Inflammatory macrophage (primary cell): ENCODE measurements at regions not wholly inside any gene's neighbourhood (a gene's known extent, or its start where the extent isn't known, plus 50 kb on each side); places are given as distances from the start of the nearest gene placed in this dataset.

Source experiments
- DNase-seq, 2 donors: peaks; one replicate each; pipeline ENCODE4 v3.0.0-alpha.2; 2020 to 2022

GRCh38 chr18:61616111-61616610 lies 276.6 kb downstream of the RNF152 start:
- no peak for DNase-seq

- DNase-seq = peak; percentile 24 to 40
These were observed 279.3 kb downstream of the CDH20 start for GRCh38 chr18:61612517-61612916.

- no peak for DNase-seq
These were observed 275.9 kb downstream of the CDH20 start for GRCh38 chr18:61609131-61609530.

GRCh38 chr18:61608316-61608715 lies 275.1 kb downstream of the CDH20 start:
- no peak for DNase-seq

- DNase-seq = no peak
These were observed 274.6 kb downstream of the CDH20 start for GRCh38 chr18:61607867-61608266.

GRCh38 chr18:61606759-61607158 lies 273.5 kb downstream of the CDH20 start:
- DNase-seq = peak; percentile 45 to 52

DNA sequence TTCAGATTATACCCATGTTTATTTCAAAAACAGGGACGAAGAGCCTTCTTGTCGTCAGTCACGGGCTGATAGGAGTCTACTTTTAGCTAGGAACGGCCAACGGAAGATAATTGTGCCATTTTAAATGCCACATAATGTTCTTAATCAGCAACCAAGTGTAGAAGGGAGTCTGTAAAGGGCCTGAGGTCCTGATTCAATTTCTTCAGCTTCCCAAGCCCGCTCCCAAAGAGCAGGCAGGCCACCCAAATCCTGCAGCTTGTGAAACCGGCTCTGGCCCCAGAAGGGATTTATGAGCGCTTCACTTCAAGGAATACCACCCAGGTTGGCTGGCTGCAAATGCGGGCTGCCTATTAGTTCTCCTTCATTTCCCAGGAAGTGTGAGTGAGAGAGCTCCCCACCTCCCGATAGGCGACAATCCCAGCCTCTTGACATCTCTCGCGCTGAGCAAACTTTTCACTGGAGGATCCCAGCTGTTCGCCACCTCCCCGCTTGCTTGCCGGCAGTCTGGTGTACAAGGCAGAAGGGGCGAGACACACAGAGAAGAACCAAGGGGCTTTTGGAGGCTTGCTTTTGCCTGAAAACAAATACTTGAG lies 272.9 kb downstream of the CDH20 start:
- DNase-seq = no peak

GRCh38 chr18:61605376-61606067 lies 272.3 kb downstream of the CDH20 start:
- no peak for DNase-seq
